Right ventricle myocardium superior (tissue), 1 donor: ENCODE measurements at regions not wholly inside any gene's neighbourhood (a gene's known extent, or its start where the extent isn't known, plus 50 kb on each side); places are given as distances from the start of the nearest gene placed in this dataset.

Experiments
- ATAC-seq: fragments of 200-7000 bp; cut with Tn5 transposase; one replicate; pipeline ENCODE4 v1.9.1; 2020; ENCODE audit warnings: mild to moderate bottlenecking; ENCODE audit not compliant: poor library complexity
- DNase-seq: peaks from one replicate; pipeline ENCODE4 v3.0.0-alpha.2; 2020
- intact Hi-C: fragments of 100-400 bp; cut with DNase I; formaldehyde crosslinking; loops from one replicate; pipeline ENCODE4 v1.11.2; 2022
- donor health status: DM: no; HTN: yes; CAD: no; lungs with severe emphysema.

- intact Hi-C loops: no loop called here
- no peak for ATAC-seq
- DNase-seq: no peak
Measured at GRCh38 chr13:111636271-111636670, 315.8 kb downstream of the TEX29 start.

DNA sequence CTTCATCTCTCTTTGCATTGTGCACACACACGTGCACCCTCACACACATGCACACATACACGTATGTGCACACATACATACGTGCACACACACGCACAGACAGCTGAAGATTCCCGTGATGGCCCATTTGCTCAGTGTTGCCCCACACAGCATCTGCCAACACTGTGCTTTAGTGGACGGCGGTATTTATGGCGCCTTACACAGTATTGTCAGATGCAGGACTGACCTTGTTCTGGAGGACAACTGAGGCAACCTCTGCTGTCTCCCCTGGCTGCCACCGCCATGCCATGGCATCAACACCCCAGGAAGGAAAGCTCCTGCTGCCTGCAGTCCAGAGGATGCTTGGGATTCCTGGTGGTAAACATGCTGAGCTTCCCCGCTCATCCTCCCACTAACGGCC lies 316.4 kb downstream of the TEX29 start:
- ATAC-seq (no peak), DNase-seq (no peak)
- intact Hi-C loops: no loop called here

GRCh38 chr13:111637365-111637764 lies 316.9 kb downstream of the TEX29 start:
- no peak for ATAC-seq
- intact Hi-C loops: no loop called here
- no peak for DNase-seq

- ATAC-seq (no peak), DNase-seq (no peak)
- intact Hi-C loops: no loop called here
Measured at GRCh38 chr13:111638233-111638632, 317.8 kb downstream of the TEX29 start.

DNA sequence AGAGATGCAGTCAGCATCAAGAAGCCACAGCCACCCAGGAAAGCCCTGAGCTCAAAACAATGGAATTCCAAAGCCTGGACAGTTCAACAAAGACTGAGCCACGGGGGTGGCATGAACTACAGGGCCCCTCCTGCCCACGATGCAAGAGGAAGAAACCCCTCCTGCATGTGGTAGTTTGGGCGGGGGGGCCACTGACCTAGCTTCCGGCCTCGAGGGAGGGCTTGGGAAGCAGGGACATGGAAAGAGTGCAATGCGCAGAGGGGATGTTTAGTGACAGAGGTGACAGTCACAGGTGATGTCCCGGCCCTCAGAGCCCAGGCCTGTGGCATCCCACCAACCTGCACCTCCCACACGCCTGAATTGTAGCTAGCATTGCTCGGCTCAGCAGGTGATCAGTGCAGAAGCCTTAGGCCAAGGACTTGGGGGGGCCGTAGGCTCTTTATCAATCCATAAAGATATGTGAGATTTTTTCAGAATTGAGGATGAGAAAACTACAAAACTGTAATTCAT lies 318.8 kb downstream of the TEX29 start:
- intact Hi-C loops: no loop called here
- DNase-seq: no peak
- no peak for ATAC-seq

DNA sequence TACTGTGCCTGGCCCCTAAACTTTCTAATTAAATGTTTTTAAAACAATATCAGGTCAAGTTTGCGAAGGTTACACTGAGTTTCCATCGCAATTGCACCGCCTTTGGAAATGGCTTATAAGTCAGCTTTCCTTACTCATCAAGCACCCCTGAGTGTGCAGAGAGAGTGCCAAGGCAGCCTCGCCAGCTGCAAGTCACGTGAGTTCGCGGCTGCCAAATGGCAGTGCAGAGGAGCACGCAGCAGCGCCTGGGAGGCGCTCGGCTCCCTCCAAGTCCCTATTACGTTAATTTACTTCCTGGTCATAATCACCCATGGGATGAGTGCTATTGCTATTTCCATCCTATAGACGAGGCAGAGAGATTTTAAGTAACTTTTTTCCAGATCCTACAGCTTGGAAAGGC lies 319.6 kb downstream of the TEX29 start:
- DNase-seq: no peak
- ATAC-seq: peak; percentile 64
- intact Hi-C loops: no loop called here

GRCh38 chr13:111640476-111640875 lies 320.0 kb downstream of the TEX29 start:
- ATAC-seq (no peak), DNase-seq (no peak)

DNA sequence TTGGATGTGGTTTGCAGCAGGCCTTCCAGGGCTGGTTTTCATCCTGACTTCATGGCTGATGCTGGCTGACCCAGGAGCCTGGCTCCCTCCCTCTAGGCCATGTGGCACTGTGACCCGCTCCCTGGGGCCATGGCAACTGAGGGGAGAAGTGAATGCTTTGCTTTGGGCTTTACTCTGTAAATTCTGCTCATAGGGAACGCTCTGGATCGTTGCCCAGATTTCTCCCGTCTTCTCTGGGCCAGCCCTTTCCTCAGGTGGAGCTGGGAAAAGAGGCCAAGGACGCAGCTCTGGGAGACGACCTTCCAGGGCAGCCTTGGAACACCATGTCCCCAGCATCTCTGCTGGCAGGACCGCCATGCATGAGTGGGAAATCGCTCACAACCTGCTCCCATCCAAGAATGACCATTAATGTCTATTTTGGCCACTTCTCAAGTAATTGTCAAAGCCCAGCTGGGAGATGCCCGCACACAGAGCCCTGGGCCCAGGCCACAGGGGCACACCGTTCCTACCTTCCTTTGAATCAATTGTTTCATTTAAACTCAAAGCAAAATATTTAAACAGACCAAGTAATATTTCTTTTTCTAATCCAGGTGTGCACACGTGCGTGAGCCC lies 321.8 kb downstream of the TEX29 start:
- intact Hi-C loops: no loop called here
- no peak for ATAC-seq

More at GRCh38 chr13:111640476-111640875, 320.0 kb downstream of the TEX29 start:
- intact Hi-C loops: no loop called here

GRCh38 chr13:111644750-111645149 lies 324.3 kb downstream of the TEX29 start:
- intact Hi-C loops: no loop called here
- DNase-seq: no peak
- no peak for ATAC-seq

More for the DNA sequence above, 321.8 kb downstream of the TEX29 start:
- no peak for DNase-seq

- intact Hi-C loops: no loop called here
- ATAC-seq: no peak
- no peak for DNase-seq
Measured at GRCh38 chr13:111645198-111645597, 324.8 kb downstream of the TEX29 start.

DNA sequence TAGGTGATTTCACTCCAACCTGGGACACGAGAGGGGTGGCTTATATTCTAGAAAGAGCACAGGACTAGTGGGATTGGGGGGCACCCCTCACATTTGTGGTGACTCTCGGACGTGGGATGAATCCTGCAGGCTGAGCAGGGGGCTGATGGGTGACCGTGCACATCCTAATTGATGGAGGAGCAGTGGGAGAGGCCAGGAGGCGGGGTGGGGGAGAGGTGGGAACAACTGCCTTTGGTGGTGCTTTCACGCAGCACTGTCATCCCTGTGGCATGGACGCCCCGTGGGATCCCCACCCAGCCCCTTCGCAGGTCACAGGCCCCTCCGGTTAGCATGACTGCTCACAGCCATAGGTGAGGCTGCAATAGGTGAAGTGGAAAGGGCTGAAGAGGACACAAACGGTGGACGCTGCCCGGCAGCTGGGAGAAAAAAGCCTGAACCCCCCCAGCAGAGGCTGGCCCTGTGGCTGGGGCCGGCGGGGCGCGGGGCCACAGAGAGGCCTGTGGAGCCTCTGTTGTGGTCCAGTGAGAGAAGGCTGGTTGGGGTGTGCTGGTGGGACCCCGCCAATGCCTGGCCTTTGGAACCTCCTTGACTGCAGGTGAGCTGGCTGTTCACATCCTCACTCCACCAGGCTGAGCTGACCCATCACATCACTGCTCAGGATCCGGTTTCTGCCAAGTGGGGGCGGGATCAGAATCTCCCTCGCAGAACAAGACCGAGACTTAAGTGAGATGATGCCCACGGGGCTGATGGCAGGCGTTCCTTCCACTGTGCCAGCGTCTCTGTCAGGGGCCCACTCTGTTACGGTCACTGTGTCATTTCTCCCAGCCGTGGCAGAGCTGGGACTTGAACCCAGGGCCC lies 325.4 kb downstream of the TEX29 start:
- ATAC-seq (no peak), DNase-seq (no peak)
- intact Hi-C loops: no loop called here

GRCh38 chr13:111646456-111646855 lies 326.0 kb downstream of the TEX29 start:
- intact Hi-C loops: no loop called here
- ATAC-seq: no peak
- no peak for DNase-seq

DNA sequence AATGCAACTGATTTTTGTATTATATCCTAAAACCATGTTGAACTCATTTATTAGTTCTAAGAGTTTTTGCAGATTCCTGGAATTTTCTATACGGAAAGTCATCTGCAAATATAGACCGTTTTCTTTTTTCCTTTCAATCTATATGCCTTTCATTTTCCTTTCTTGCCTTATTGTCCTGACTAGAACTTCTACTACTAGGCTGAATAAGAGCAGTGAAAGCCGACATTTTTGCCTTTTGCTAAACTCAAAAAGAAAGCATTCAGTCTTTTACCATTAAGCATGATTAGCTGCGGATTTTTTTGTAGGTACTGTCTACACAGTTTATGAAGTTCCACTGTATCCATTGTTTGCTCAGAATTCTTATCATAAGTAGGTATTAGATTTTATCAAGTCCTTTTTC lies 328.4 kb downstream of the TEX29 start:
- ATAC-seq (no peak), DNase-seq (no peak)
- intact Hi-C loops: no loop called here

- intact Hi-C loops: no loop called here
- DNase-seq (no peak), ATAC-seq (no peak)
Measured at GRCh38 chr13:111650626-111651025, 330.2 kb downstream of the TEX29 start.

DNA sequence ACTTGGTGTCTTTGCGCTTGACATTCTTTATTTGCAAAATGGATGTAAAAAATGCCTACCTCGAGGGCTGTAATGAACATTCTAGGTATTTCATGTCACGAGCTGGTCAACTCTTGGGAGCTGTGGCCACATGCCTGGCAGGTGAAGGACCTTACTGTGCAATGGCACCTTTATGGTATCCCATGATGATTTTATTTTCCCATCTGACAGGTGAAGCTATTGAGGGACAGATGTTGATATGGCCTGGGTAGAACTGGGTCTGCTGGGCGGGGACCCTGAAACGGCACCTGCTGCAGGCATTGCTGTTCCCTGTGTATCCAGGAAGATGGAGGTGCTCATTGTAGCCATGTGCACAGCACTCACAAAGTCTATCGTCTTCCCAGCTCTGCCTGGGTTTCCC lies 332.2 kb downstream of the TEX29 start:
- intact Hi-C loops: no loop called here
- no peak for ATAC-seq
- no peak for DNase-seq

DNA sequence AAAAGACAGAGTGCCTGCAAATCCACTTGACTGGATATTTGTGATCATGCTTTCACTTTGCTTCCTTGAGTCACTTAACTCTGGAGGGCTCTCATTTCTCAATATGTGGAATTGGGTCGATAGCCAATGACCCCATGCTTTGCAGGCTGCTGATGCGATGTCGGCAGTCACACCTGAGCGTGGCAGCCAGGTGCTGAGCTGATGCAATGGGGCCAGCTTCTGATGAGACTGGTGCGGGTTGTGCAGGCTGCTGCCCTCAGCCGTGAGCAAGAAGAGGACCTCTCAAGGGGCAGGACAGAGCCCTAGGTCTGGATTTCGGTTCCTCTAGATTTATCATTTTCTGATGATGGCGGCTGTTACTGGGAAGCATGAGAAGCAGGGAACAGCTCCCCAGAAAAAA lies 334.1 kb downstream of the TEX29 start:
- ATAC-seq: no peak
- intact Hi-C loops: no loop called here
- no peak for DNase-seq

DNA sequence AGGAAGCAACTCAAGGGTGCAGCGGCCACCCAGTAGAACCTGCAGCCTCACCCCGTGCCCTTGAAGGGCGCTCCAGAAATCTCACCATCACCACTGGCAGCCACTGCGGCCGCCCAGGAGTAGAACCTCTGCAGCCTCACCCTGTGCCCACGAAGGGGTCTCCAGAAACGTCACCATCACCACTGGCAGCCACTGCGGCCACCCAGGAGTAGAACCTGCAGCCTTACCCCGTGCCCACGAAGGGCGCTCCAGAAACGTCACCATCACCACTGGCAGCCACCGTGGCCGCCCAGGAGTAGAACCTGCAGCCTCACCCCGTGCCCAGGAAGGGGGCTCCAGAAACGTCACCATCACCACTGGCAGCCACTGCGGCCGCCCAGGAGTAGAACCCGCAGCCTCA lies 336.0 kb downstream of the TEX29 start:
- ATAC-seq: no peak
- intact Hi-C loops: no loop called here

GRCh38 chr13:111657013-111657412 lies 336.6 kb downstream of the TEX29 start:
- DNase-seq (no peak), ATAC-seq (no peak)
- intact Hi-C loops: no loop called here

More for the DNA sequence above, 336.0 kb downstream of the TEX29 start:
- DNase-seq: no peak

DNA sequence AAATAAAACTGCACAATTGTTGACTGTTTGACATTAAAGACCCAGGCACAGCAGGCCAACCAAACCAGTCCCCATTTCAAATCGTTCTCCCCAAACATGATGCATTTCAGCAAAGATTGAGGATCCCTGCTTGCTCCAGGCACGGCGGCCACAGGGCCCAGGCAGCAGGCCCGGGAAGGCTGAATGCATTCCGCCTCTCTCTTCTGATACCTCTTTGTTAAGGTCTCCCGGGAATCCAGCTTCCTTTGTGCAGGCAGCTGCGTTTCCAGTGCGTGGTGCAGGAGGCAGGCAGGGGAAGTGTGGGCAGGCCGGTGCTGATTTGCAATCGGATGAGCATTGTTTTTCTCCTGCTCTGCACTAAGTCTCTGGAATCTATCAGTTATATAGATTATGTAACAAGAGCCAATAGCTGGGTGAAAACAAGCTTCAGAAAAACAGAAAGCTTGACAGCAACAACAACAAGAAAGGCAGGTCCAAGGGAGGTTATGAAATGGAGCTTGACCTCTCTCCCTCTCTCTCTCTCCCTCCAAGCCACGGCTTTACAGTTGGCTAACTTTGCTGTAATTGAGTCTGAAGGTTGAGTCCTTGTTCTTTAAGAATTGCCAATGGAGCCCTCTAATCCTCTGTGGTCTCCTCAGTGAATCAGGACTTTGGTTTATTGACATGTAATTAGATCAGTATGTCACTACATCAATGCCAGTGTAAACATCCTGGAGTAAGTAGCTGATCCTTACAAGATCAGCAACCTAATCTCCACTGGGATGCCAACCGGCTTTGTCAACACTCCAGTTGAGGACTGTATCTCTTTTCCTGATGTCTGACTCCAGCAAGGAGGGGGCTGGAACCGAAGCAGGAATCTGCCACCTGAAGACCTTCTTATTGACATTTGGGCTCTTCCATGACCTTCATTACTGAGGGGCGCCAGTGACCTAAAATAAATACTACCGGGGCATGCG lies 338.0 kb downstream of the TEX29 start:
- DNase-seq (no peak), ATAC-seq (peak; percentile 56)
- intact Hi-C loops: no loop called here
